CD14-positive monocyte (primary cell): ENCODE measurements at regions not wholly inside any gene's neighbourhood (a gene's known extent, or its start where the extent isn't known, plus 50 kb on each side); places are given as distances from the start of the nearest gene placed in this dataset.

Source experiments
- DNase-seq, 3 donors: peaks; one replicate each; pipeline ENCODE4 v3.0.0-alpha.2; 2011 to 2022
- H2AFZ ChIP-seq: 2 replicates; pipeline ENCODE4 v1.6.0; 2012; ENCODE audit warnings: mild to moderate bottlenecking, low read depth, low read length, inconsistent platforms; ENCODE audit not compliant: insufficient read depth, poor library complexity, severe bottlenecking
- H3K27ac ChIP-seq, 2 donors: 1 replicate in 1 of 2; 2 replicates in 1 of 2; pipeline ENCODE4 v1.5.1; 2012 to 2013; ENCODE audit warnings: low read length in 2 of 2, control low read depth in 1 of 2, inconsistent platforms in 1 of 2, low read depth in 1 of 2, mild to moderate bottlenecking in 1 of 2
- H3K27me3 ChIP-seq, 2 donors: one replicate each; pipeline versions ENCODE4 v1.6.0 to v1.6.1; 2011 to 2013; ENCODE audit warnings: low read length in 2 of 2; ENCODE audit not compliant: control insufficient read depth in 2 of 2, insufficient read depth in 2 of 2
- H3K36me3 ChIP-seq, 2 donors: replicated peaks in 1 of 2; 1 replicate in 1 of 2; 2 replicates in 1 of 2; pipeline versions ENCODE4 v1.5.1 to v1.6.1; 2012 to 2013; ENCODE audit warnings: low read length in 2 of 2, control low read depth in 1 of 2, inconsistent platforms in 1 of 2, mild to moderate bottlenecking in 1 of 2; ENCODE audit not compliant: insufficient read depth in 2 of 2, control insufficient read depth in 1 of 2
- H3K4me1 ChIP-seq, 2 donors: 1 replicate in 1 of 2; 2 replicates in 1 of 2; pipeline versions ENCODE4 v1.5.1 to v1.6.1; 2012 to 2013; ENCODE audit warnings: low read length in 2 of 2, control low read depth in 1 of 2, inconsistent platforms in 1 of 2, mild to moderate bottlenecking in 1 of 2, moderate library complexity in 1 of 2; ENCODE audit not compliant: insufficient read depth in 2 of 2, control insufficient read depth in 1 of 2
- H3K4me2 ChIP-seq: replicated peaks from 2 replicates; pipeline ENCODE3; 2012; ENCODE audit warnings: low read length, moderate library complexity, mild to moderate bottlenecking; ENCODE audit not compliant: poor library complexity, severe bottlenecking; ENCODE audit errors: extremely low read depth
- H3K4me3 ChIP-seq, 3 experiments: fragments of 200-600 bp in 1 of 3; sonication (generic) in 1 of 3; replicated peaks in 1 of 3; 1 replicate in 2 of 3; 2 replicates in 1 of 3; pipeline ENCODE4 v1.5.1; 2011 to 2013; ENCODE audit warnings: low read length in 3 of 3, mild to moderate bottlenecking in 3 of 3, control low read depth in 2 of 3, low read depth in 2 of 3, inconsistent platforms in 1 of 3, moderate library complexity in 1 of 3
- H3K79me2 ChIP-seq: 2 replicates; pipeline ENCODE4 v1.6.0; 2012; ENCODE audit warnings: mild to moderate bottlenecking, control low read depth, inconsistent platforms, low read length, moderate library complexity; ENCODE audit not compliant: insufficient read depth
- H3K9ac ChIP-seq: 2 replicates; pipeline ENCODE4 v1.6.0; 2017; ENCODE audit warnings: low read length, mild to moderate bottlenecking; ENCODE audit not compliant: insufficient read depth, poor library complexity, severe bottlenecking
- H3K9me3 ChIP-seq, 2 donors: replicated peaks in 1 of 2; 1 replicate in 1 of 2; 2 replicates in 1 of 2; pipeline versions ENCODE4 v1.5.1 to v1.6.1; 2012 to 2013; ENCODE audit warnings: low read length in 2 of 2, control low read depth in 1 of 2; ENCODE audit not compliant: control insufficient read depth in 1 of 2, insufficient read depth in 1 of 2
- H4K20me1 ChIP-seq: 2 replicates; pipeline ENCODE4 v1.6.0; 2012; ENCODE audit warnings: mild to moderate bottlenecking, low read length, control low read depth, moderate library complexity; ENCODE audit not compliant: insufficient read depth
- H3K27ac Mint-ChIP-seq, 7 donors: one replicate each; pipeline ENCODE4 v1.8.0; 2020; ENCODE audit warnings: mild to moderate bottlenecking in 7 of 7, mixed read lengths in 7 of 7, moderate library complexity in 6 of 7, inconsistent platforms in 2 of 7
- H3K27me3 Mint-ChIP-seq, 3 donors: one replicate each; pipeline ENCODE4 v1.8.0; 2021 to 2022; ENCODE audit warnings: low read depth in 3 of 3, mild to moderate bottlenecking in 3 of 3, mixed read lengths in 3 of 3, moderate library complexity in 3 of 3, inconsistent platforms in 1 of 3
- H3K36me3 Mint-ChIP-seq, 2 donors: one replicate each; pipeline ENCODE4 v1.8.0; 2020; ENCODE audit warnings: mixed read lengths in 2 of 2, inconsistent platforms in 1 of 2, mild to moderate bottlenecking in 1 of 2
- H3K4me1 Mint-ChIP-seq: one replicate; pipeline ENCODE4 v1.8.0; 2020; ENCODE audit warnings: mild to moderate bottlenecking, mixed read lengths
- H3K4me3 Mint-ChIP-seq, 2 donors: one replicate each; pipeline ENCODE4 v1.8.0; 2020; ENCODE audit warnings: mild to moderate bottlenecking in 2 of 2, mixed read lengths in 2 of 2, moderate library complexity in 1 of 2
- H3K9me3 Mint-ChIP-seq, 7 donors: one replicate each; pipeline ENCODE4 v1.8.0; 2020 to 2022; ENCODE audit warnings: mixed read lengths in 7 of 7, mild to moderate bottlenecking in 6 of 7, moderate library complexity in 6 of 7, inconsistent platforms in 2 of 7
- CTCF ChIP-seq: fragments of 200-600 bp; IDR thresholded peaks from one replicate; pipeline ENCODE4 v1.8.0; 2022; ENCODE audit warnings: antibody characterized with exemption, mild to moderate bottlenecking
- WGBS: methylation state at CpG from one replicate; pipeline ENCODE4 v1.1.5; 2013; ENCODE audit warnings: missing lambda C conversion rate; ENCODE audit not compliant: insufficient coverage; 5-methylcytosine and 5-hydroxymethylcytosine counted together
- intact Hi-C, 2 donors: fragments of 100-400 bp; cut with micrococcal nuclease; formaldehyde crosslinking; loops; one replicate each; pipeline versions ENCODE4 v1.15.0 to v1.15.1; 2023

- no peak for DNase-seq
- H4K20me1 ChIP-seq: no peaks in the 10 kb centered on the region
- H3K9ac ChIP-seq: no peak overlapping the region
- Mint-ChIP-seq H3K27ac (no peak overlapping the region), H3K27me3 (no peaks in the 10 kb centered on the region), H3K9me3 (peaks cover 0 to 12% (median 0%) of the 10 kb centered on the region in 7 donors), H3K4me1 (no peaks in the 10 kb centered on the region), H3K36me3 (no peaks in the 10 kb centered on the region), H3K4me3 (no peak overlapping the region)
- no peaks in the 10 kb centered on the region for H3K36me3 ChIP-seq
- intact Hi-C loops: no loop called here
- H3K27ac ChIP-seq: no peak overlapping the region
- no peak overlapping the region for H3K4me2 ChIP-seq
- H2AFZ ChIP-seq: no peak overlapping the region
- no peak overlapping the region for H3K4me3 ChIP-seq
- TF ChIP-seq CTCF: no peak
- H3K27me3 ChIP-seq: no peaks in the 10 kb centered on the region
- peaks cover 0 to 4% of the 10 kb centered on the region in 2 donors for H3K9me3 ChIP-seq
- H3K79me2 ChIP-seq: no peaks in the 10 kb centered on the region
- no peaks in the 10 kb centered on the region for H3K4me1 ChIP-seq
- 80% methylated on average over 2 of the region's 4 CpGs for WGBS
Measured at GRCh38 chr6:141728330-141728729, 404.4 kb upstream of the GJE1 start.

- H3K9me3 Mint-ChIP-seq: peaks cover 0 to 15% (median 0%) of the 10 kb centered on the region in 7 donors
- no peak overlapping the region for H3K4me3 Mint-ChIP-seq
- Histone ChIP-seq H3K4me1 (no peaks in the 10 kb centered on the region), H3K9ac (no peak overlapping the region), H2AFZ (no peak overlapping the region), H3K27me3 (no peaks in the 10 kb centered on the region), H4K20me1 (no peaks in the 10 kb centered on the region), H3K4me3 (no peak overlapping the region), H3K79me2 (no peaks in the 10 kb centered on the region), H3K36me3 (no peaks in the 10 kb centered on the region), H3K4me2 (no peak overlapping the region), H3K9me3 (peaks cover 0 to 8% of the 10 kb centered on the region in 2 donors), H3K27ac (no peak overlapping the region)
- H3K27ac Mint-ChIP-seq: no peak overlapping the region
- no peak for DNase-seq
- TF ChIP-seq CTCF: no peak
- no peaks in the 10 kb centered on the region for H3K36me3 Mint-ChIP-seq
- intact Hi-C loops: no loop called here
- no peaks in the 10 kb centered on the region for H3K27me3 Mint-ChIP-seq
- H3K4me1 Mint-ChIP-seq: no peaks in the 10 kb centered on the region
- WGBS: 80% methylated on average over 1 of the region's 3 CpGs
Measured at GRCh38 chr6:141726248-141726647, 406.5 kb upstream of the GJE1 start.
